ENCODE measurements at regions not wholly inside any gene's neighbourhood (a gene's known extent, or its start where the extent isn't known, plus 50 kb on each side); places are given as distances from the start of the nearest gene placed in this dataset.

GRCh38 chr1:93784538-93784937 is 94.5 kb downstream of the DNTTIP2 start:
- no peak overlapping the region for H3K4me3 ChIP-seq (ENCODE audit: low read depth, low read length)
- TF ChIP-seq CTCF (IDR thresholded peaks at IDR 0.05; ENCODE audit: borderline replicate concordance, insufficient read depth, low read depth, low read length), result no peak

- TF ChIP-seq CTCF (IDR thresholded peaks at IDR 0.05; ENCODE audit: borderline replicate concordance, insufficient read depth, low read depth, low read length), result no peak
- H3K4me3 ChIP-seq (ENCODE audit: low read depth, low read length), result no peak overlapping the region
Observed at GRCh38 chr1:93783876-93784275, 95.1 kb downstream of the DNTTIP2 start.

- no peak overlapping the region for H3K4me3 ChIP-seq (ENCODE audit: low read depth, low read length)
Observed at GRCh38 chr1:93779540-93780165, 98.0 kb upstream of the BCAR3 start.

GRCh38 chr1:93778457-93778856 is 96.8 kb upstream of the BCAR3 start:
- H3K4me3 ChIP-seq (ENCODE audit: low read depth, low read length), result no peak overlapping the region
- no peak for TF ChIP-seq CTCF (IDR thresholded peaks at IDR 0.05; ENCODE audit: borderline replicate concordance, insufficient read depth, low read depth, low read length)

More at GRCh38 chr1:93779540-93780165, 98.0 kb upstream of the BCAR3 start:
- TF ChIP-seq CTCF (IDR thresholded peaks at IDR 0.05; ENCODE audit: borderline replicate concordance, insufficient read depth, low read depth, low read length), result no peak

- TF ChIP-seq CTCF (IDR thresholded peaks at IDR 0.05; ENCODE audit: borderline replicate concordance, insufficient read depth, low read depth, low read length), result no peak
- no peak overlapping the region for H3K4me3 ChIP-seq (ENCODE audit: low read depth, low read length)
Observed at GRCh38 chr1:93777255-93777654, 95.6 kb upstream of the BCAR3 start.

- no peak for TF ChIP-seq CTCF (IDR thresholded peaks at IDR 0.05; ENCODE audit: borderline replicate concordance, insufficient read depth, low read depth, low read length)
- no peak overlapping the region for H3K4me3 ChIP-seq (ENCODE audit: low read depth, low read length)
Observed at GRCh38 chr1:93776728-93777127, 95.1 kb upstream of the BCAR3 start.

GRCh38 chr1:93775224-93775623 is 93.6 kb upstream of the BCAR3 start:
- H3K4me3 ChIP-seq (ENCODE audit: low read depth, low read length), result no peak overlapping the region
- no peak for TF ChIP-seq CTCF (IDR thresholded peaks at IDR 0.05; ENCODE audit: borderline replicate concordance, insufficient read depth, low read depth, low read length)

All from GM12875 (cell line).